Stimulated activated CD4-positive, alpha-beta T cell treated with anti-CD3 and anti-CD28 coated beads, Interleukin-1b, Interleukin-23, amount 100 ng/mL, for 48 hours (primary cell): ENCODE measurements at regions not wholly inside any gene's neighbourhood (a gene's known extent, or its start where the extent isn't known, plus 50 kb on each side); places are given as distances from the start of the nearest gene placed in this dataset.
A peak's percentile ranks its signal among the peaks of the same experiment; 100 is the strongest.
"Not testable (repeated sequence)": the region's sequence is repeated elsewhere in the genome, so short reads cannot be mapped to it uniquely, and the experiment has no call there.

ENCODE experiments used
- DNase-seq: peaks from one replicate; pipeline ENCODE4 v3.0.0-alpha.2; 2020

GRCh38 chrX:9271789-9272525 is 192.9 kb upstream of the TBL1X start:
- DNase-seq = no peak

- DNase-seq = no peak
These were observed 191.1 kb upstream of the TBL1X start for GRCh38 chrX:9273744-9274143.

- DNase-seq = no peak
These were observed 186.2 kb upstream of the TBL1X start for GRCh38 chrX:9278475-9279233.

- DNase-seq = no peak
These were observed 185.7 kb upstream of the TBL1X start for GRCh38 chrX:9279234-9279544.

GRCh38 chrX:9280831-9281230 is 184.0 kb upstream of the TBL1X start:
- DNase-seq = no peak

GRCh38 chrX:9282325-9282724 is 182.5 kb upstream of the TBL1X start:
- DNase-seq = no peak

GRCh38 chrX:9285342-9285771 is 179.5 kb upstream of the TBL1X start:
- DNase-seq = peak; percentile 78

GRCh38 chrX:9286234-9286633 is 178.6 kb upstream of the TBL1X start:
- no peak for DNase-seq

GRCh38 chrX:9291629-9292028 is 173.2 kb upstream of the TBL1X start:
- DNase-seq = no peak

GRCh38 chrX:9293051-9293496 is 171.8 kb upstream of the TBL1X start:
- no peak for DNase-seq

GRCh38 chrX:9293903-9294302 is 171.0 kb upstream of the TBL1X start:
- no peak for DNase-seq

GRCh38 chrX:9295551-9295950 is 169.3 kb upstream of the TBL1X start:
- DNase-seq = no peak

GRCh38 chrX:9298221-9298620 is 166.6 kb upstream of the TBL1X start:
- DNase-seq = no peak

- DNase-seq = not testable (repeated sequence)
These were observed 165.2 kb upstream of the TBL1X start for GRCh38 chrX:9299681-9300080.

GRCh38 chrX:9301836-9302235 is 163.0 kb upstream of the TBL1X start:
- DNase-seq = no peak

- no peak for DNase-seq
These were observed 162.5 kb upstream of the TBL1X start for GRCh38 chrX:9302381-9302780.

- DNase-seq = no peak
These were observed 156.4 kb upstream of the TBL1X start for GRCh38 chrX:9308426-9308825.

GRCh38 chrX:9310616-9311015 is 154.2 kb upstream of the TBL1X start:
- DNase-seq = no peak

GRCh38 chrX:9311421-9312160 is 153.3 kb upstream of the TBL1X start:
- no peak for DNase-seq

GRCh38 chrX:9312922-9313867 is 151.7 kb upstream of the TBL1X start:
- peak; percentile 76 for DNase-seq

GRCh38 chrX:9315086-9315485 is 149.8 kb upstream of the TBL1X start:
- no peak for DNase-seq

GRCh38 chrX:9316096-9316495 is 148.8 kb upstream of the TBL1X start:
- no peak for DNase-seq

- no peak for DNase-seq
These were observed 147.7 kb upstream of the TBL1X start for GRCh38 chrX:9317176-9317575.
